GM12872 (cell line): ENCODE measurements at regions not wholly inside any gene's neighbourhood (a gene's known extent, or its start where the extent isn't known, plus 50 kb on each side); places are given as distances from the start of the nearest gene placed in this dataset.

Source experiments
- TF ChIP-seq, protein P1 (sequence below): IDR thresholded peaks from 3 replicates; pipeline ENCODE4 v1.5.1; 2011; ENCODE audit warnings: low read depth, mild to moderate bottlenecking, low read length, moderate library complexity; ENCODE audit not compliant: insufficient read depth

DNA sequence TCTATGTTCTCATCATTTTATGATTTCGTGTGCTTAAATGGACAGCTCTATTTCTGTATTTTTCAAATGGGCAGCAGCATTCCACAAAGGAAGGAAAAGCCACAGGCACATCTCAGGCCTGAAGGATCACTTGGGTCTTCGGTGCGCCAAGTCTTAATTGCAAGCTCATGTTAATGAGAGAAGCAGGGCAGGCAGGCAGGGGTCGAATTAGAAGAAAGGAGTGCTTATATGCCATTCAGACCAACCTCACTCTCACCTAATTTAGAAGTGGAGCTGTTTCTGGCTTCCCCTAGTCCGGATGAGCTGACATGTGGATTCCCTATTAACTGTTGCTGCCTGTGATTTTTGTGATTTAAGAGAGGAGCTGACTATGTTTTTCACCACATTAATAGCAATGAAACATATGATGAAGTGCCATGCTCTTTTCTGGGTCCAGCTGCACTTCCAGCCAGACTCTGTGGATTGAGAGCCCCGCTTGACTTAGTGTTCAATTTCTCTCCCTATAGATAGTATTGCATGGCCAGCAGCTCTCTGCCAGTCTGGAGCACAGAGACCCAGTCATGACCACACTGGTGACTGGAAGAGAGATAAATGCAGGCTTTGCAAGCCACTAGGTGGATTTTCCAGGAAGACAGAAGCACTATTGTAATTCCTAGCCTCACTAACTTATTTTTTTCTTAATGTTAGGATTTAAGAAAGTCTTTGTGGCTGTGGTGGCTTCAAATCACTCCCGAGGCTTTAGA lies 373.9 kb upstream of the FAT3 start:
- TF ChIP-seq, protein P1, sequence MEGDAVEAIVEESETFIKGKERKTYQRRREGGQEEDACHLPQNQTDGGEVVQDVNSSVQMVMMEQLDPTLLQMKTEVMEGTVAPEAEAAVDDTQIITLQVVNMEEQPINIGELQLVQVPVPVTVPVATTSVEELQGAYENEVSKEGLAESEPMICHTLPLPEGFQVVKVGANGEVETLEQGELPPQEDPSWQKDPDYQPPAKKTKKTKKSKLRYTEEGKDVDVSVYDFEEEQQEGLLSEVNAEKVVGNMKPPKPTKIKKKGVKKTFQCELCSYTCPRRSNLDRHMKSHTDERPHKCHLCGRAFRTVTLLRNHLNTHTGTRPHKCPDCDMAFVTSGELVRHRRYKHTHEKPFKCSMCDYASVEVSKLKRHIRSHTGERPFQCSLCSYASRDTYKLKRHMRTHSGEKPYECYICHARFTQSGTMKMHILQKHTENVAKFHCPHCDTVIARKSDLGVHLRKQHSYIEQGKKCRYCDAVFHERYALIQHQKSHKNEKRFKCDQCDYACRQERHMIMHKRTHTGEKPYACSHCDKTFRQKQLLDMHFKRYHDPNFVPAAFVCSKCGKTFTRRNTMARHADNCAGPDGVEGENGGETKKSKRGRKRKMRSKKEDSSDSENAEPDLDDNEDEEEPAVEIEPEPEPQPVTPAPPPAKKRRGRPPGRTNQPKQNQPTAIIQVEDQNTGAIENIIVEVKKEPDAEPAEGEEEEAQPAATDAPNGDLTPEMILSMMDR = no peak

DNA sequence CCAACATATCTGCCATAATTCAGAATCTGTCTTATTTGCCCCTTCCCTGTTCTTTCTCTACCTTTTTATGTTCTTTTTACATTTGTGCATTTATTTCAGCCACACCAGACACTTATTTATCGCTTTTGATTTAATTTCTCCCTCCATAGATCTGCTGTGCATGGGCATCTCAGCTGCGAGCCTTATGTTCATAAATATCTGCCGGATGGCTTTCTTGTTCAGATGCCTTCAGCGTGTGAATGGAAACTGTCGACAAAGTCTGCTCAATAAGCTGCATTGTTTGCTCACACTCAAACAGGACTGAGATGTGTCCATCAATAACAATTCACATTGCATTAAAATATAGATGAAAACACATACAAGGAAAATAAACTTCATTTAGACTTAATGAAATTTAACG lies 374.6 kb upstream of the FAT3 start:
- TF ChIP-seq, protein P1 = no peak

DNA sequence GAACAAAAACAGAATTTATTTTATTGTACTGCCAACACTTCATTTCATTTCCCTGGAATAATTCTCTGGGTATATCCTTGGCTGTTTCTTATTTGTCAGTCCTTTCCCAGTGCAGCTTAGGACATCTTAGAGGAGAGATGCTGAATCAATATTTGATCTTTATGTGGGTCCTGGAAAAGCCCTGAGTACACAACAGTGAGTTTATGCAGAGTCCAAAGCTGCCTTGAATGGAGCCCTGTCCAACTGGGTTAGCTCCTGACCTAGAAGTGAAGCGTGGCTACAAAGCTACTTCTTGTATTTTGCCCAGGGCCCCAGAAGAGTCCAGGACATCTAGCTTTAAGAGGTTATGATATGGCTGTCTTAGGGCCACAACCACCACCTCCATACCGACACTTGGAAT lies 378.0 kb upstream of the FAT3 start:
- TF ChIP-seq, protein P1 = no peak

DNA sequence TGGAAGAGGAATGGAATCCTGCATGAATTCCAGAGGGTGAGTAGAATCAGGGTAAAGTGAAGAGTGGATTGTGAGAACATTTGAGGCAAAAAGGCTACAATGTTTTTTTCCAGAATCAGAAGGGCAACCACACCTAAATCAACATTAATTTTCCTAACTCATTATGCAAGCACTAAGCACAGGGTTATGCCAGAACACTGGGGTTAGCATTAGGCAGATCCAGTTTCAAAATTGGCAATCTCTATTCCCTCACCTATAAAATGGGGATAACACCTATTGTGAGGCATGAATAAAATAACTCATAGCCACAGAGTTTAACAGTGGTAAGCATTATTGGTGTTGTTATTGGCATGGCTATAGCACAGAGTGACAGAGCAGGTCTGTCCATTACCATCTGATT lies 378.6 kb upstream of the FAT3 start:
- TF ChIP-seq, protein P1 = no peak

DNA sequence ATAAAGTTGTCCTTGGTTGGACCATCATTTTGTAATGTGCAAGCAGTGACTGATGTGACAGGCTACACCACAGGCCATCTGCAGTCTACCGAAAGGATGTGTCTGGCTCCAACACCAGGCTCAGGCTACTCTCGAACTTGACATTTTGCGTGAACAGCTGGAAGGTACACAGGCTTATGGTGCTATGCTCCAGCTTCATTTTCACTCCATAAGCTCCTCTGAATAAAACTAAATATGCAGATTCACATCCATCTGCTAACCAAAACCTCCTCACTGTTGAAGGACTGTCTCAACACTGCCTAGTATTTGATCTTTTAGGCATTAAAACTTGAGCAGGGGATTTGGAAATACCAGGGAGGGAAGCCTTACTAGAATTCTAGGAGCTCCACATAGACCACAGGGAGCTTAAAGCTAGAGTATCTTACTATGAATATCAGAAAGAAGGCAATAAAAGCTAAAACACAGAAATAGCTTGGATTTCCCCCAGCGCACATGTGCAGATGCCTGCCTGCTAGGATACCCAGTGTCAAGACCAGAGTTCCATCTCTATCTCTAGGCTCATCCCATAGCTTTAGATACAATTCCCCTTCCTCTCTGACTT lies 383.9 kb upstream of the FAT3 start:
- TF ChIP-seq, protein P1 = no peak

DNA sequence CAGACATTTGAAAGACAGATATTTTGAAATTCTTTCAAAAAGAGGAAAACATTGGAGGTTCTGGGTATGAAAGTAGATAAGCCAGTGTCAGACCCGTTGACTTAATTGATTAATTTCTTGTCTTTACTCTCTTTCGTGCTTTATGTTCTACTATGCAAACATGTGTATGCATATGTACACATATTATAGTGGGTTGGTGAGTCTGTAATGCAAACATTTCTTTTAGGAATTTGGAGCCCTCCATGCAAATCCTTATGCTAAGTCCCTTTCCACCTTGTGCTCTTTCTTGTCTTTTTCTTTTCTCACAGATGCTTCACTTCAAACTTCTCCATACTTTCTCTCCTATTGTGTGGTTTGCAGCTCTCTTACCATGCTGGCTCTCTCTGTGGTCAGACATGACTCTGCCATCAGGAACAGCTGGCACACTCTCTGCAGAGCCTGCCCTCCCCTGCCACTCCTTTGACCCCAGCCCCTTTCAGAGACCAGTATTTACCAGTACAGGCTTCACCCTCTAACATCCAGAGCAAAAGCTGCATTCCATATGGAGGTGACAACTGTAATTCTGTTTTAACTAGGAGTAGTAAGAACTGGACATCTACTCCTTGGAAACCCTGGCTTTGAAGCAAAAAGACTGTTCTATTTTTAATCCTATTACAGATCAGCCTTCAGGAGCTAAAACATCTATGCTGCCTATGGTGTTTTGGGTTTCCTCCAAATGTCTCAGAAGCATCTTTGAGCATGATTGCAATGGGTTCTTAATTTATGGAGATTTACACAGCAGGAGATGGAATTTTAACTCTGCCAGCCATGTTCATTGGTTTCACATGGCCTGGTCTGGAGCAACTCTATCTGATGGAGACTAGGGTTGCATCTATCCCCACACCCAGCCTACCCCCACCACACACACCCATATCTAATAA lies 386.9 kb upstream of the FAT3 start:
- TF ChIP-seq, protein P1 = no peak

DNA sequence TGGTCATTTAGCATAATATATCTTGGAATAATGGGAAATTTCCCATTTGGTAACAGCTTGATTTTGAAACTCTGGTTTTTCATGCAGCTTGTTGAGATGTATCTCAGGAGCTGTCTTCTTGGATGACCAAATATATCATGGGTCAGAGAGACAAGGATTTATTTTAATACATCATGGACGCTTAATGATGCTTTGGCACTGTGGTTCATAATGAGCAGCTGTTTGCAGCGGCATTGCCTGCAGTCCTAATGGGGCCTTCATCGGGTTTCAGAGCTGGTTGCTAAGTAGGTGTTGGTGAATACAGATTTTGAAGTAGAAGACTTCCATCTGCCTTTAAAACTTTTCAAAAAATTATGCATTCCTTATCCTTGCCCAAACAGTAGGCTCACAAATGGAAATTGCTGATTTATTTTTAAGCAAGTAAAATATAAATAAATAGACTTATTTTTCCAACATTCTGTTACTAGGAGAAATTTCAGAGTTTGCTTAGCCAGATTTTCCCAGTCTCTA lies 389.5 kb upstream of the FAT3 start:
- TF ChIP-seq, protein P1 = no peak
